Germinal center (tissue), 1 donor: ENCODE measurements at regions not wholly inside any gene's neighbourhood (a gene's known extent, or its start where the extent isn't known, plus 50 kb on each side); places are given as distances from the start of the nearest gene placed in this dataset.

ENCODE experiments used
- DNase-seq: peaks from one replicate; pipeline ENCODE4 v3.0.0; 2012; ENCODE audit warnings: mixed read lengths, low spot score

DNA sequence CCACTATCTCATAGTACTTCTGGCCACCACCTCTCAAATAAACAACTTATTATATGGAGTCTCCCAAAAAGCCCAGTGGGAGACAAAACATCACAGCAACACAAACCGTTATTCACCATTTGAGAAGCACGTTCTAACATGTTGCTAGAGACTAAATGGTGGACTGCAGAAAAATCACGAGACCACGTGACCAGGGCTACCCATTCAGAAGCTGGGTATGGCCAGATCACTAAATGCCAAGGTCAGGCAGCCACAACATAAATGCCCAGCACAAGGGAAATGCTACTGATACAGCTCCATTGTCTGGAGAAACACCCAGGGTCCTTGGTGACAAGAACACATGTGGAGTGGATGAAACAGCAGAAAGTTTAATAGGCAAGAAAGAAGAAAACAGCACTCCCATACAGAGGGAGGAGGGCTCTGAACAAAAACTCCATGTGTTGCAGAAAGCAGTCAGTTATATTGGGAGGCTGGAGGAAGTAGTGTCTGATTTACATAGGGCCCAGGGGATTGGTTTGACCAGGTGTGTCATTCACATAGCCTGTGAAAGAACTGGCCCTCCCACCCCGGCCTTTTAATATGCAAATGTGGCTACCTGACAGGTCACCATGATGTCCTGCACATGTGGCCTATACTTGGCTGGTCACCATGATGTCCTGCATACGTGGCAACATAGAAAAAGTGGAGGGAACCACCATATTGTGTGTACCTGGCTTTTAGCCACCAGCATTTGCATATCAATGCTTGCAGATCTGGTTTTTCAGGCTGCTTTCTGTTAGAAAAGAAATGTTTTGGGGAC is 97.2 kb downstream of the TRIM36 start:
- no peak for DNase-seq

DNA sequence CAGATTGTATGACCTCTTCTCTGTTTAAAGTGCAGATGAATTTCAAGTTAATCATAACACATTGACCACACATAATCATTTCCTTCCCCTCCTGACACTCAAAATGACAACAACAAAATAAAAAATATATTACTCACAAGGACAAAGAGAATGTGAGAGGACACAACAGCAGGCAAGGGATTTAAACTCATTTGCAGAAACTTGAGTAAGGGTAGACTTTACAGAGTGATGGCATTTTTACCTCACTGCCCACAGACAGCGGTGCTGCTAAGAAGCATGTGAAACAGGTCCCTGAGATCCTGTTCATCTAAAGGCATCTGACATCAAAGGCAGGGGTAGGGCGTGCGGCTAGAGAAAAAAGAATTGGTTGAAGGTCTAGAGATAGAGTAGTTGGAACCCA is 99.0 kb downstream of the TRIM36 start:
- no peak for DNase-seq

DNA sequence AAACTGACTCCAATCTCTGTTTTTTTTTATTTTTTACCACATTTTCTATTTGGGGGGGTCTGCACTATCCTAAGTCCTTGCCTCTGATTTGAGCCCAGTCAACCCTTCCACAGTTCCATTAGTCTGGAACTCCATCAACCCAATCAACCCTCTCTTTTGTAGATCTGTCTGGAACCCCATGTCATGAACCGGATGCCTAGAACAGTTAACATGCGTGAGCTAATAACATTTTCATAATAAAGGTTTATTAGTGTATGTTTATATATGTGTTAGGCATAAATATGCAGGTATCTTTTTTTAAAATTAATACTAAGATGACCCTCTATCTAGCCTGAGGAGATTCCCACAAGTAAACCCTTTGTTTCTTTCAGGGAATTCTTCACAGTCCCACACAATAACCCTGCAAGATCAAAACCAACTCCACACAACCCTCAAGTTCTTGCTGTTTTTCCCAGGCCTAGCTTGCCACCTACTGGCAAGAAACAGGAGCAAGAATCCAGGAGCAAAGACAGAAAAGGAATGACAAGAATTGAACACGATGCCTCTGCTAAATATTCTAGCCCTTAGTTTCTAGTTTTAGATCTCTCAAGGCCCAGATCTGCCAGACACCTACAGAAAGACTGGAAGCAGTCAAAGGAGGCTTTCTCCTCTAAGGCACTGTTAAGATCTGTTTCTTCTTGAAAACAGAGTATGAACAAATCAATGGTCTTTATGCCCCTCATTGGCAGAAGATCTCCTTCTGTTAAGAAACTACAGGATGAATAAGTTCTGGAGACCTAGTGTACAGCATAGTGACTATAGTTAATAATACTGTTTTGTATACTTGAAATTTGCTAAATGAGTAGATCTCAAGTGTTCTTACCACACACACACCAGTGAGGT is 100.4 kb downstream of the TRIM36 start:
- peak; percentile 7 for DNase-seq

DNA sequence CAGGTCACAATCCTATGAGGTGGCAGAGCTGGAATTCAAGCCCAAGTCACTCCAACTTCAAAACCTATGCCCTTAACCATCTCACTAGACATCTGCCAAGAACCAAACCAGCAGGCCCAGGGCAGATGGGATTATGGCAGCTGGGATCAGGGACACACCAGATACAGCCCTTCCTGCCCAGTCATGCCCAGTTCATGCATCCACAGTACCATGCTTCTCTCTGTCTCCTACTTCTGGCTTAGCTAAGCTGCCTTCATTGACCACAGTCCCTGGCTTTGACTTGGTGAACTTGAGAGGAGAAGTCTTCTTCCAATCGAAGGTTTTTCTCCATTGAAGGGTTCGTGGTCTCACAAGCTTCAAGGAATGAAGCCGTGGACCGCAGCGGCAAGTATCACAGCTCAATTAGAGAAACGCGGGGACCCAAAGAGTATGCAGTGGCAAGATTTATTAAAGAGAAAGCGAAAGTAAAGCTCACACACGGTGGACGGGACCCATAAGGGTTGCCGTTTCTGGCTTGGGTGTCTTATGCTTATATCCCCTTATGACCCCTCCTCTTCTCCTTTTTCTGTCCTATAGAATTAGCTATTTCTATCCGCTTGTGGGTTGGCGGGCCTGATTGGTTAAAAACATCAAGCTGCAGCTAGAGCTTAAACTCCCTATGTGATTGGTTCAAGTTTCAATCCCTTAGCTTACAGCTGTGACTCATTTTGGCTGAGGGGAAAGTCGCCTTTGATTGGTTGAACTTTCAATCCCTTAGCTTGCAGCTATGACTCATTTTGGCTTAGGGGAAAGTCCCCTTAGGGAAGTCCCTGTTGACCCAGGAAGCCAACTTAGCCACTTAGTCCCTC is 101.2 kb downstream of the TRIM36 start:
- no peak for DNase-seq

DNA sequence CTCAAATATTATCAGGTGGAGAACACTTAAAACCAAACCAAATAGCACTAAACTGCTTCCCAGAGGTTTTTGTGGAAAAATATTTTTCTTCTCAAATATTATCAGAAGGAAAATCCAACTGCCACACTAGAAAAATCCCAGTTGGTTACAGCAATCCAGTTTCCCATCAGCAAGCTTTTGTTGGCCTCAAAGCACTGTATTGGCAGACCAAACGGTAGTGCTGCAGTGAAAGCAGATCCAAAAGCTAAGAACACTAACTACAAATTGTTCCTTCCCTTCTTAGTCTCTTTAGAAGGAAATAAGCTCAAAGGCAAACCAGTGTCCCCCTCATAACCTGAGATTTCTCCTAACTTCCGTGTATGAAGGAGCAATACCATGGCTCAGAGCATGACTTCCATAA is 105.3 kb downstream of the TRIM36 start:
- DNase-seq, result no peak

DNA sequence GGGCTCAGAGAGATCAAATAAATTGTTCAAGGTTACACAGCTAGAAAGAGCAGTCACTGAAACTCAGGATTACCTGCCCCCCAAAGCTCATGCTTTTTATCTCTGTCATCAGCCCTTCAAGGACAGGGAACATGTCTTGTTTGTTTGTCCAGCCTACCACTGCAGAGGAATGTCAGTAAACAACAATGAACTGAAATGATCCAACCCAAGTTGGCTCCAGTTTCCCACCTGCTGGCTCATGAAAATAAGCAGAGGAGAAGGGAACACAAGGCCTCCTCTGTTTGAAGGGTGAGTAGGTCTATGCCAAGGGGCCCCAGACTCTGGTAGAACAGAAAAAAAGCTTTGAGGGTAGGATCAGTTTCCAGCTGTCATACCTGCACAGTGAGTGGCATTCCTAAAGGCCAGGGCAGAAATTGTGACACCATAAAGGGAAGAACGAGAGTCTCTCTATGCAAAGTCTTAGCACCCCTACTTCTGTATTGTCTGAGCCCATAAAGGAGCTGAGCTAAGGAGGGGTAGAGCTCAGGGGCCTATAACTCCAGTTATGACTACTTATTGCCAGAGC is 115.2 kb downstream of the TRIM36 start:
- DNase-seq, result no peak

DNA sequence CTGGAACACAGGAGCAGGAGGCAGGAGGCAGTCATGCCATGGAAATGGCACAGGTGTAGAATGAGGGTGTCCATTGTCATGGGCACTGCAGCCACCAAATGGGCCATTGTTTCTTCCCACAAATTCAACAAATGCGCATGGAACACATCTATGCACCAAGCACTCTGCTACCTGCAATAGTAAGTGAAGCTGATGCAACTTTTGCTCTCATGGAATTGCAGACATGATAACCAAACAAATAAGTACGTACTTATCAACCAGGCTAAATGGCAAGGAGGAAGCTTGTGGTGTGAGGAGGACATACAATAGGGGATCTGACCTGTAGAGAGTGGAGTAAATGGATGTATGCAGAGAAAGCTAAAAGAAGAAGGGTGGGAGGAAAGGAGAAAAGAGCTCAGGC is 116.8 kb downstream of the TRIM36 start:
- no peak for DNase-seq

DNA sequence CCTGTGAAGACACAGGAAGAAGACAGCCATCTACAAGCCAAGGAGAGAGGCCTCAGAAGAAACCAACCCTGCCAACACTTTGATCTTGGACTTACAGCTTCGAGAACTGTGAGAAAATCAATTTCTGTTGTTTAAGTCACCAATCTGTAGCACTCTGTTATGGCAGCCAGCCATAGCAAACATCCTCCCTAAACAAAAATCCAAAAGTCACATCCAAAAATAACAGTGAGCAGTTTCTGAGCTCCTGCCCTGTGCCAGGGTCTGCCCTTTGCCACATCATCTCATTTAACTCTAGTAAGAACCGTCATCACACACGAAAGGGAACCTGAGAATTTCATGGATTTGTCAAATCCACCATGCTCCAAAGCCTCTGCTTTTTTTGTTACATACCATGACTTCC is 118.8 kb downstream of the TRIM36 start:
- DNase-seq, result no peak

DNA sequence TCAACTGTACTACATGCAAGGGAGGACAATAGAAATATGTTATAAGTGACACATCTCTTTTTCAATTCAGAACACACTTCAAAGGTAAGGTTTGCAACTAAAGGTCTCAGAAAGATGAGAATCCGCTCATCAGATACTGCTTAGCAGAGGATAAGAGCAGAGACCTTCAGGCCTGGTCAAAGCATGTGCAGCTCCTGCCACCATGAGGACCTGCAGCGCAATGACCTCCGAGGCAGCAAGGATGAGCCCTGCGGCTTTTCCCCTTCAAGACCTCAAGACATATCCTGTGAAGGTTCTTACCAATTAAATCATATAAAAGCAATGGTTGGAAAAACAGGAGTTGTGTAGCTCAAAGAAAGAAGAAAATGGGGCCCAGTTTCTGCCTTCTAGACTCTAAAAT is 135.8 kb downstream of the TRIM36 start:
- DNase-seq, result no peak

DNA sequence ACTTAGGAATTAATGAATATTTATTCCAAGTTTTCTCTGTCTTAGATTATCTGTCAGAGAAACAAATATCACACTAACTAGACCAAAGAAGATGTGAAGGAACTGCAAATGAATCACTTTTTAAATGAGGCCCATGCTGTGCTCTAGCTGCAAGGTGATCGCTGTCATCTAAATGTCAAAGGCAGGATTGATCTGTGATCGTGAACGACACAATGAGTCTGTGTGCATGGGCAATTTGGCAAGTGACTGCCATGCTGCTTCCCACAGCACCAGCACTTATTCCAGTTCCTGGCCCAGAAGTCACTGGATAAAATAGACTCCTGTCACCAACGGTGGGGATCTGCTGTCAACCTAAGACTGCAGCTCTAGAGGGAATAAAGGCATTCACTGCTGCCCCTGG is 141.2 kb downstream of the TRIM36 start:
- DNase-seq, result no peak

DNA sequence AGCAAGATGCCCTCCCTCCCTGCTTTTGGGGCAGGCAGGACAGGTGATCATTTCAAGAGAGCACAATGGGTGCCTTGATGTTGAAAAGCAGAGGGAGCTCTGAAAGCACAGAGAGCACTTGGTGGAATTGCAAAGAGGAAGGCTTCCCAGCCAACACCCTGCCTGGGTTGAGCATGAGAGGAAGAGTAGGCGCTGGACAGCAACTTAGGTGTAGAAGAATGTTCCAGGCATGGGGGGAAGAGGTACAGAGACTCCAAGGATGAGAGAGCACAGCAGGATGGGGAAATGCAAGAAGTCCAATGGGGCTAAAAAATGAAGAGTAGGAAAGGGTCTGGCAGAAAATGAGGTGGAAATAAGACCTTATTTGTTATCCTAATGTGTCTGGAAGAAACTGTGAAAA is 144.8 kb downstream of the TRIM36 start:
- DNase-seq, result no peak

DNA sequence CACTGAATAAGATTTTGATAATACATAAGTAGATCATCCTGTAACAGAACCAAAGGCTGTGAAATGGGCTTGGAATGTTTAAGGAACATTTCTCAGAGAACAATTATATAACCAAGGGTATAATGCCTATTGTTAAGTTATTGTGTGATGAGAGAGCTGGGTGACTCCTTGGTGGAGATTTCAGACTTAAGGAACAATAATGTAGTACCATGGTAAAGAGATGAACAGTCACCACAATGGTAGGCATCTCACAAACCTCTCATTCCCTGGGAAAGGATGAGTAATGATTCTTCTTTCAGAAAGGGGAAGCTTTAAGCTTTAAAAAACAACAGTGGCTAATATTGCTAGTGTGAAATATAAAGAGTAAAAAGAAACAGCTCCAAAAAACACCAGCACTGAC is 147.4 kb downstream of the TRIM36 start:
- DNase-seq, result no peak

DNA sequence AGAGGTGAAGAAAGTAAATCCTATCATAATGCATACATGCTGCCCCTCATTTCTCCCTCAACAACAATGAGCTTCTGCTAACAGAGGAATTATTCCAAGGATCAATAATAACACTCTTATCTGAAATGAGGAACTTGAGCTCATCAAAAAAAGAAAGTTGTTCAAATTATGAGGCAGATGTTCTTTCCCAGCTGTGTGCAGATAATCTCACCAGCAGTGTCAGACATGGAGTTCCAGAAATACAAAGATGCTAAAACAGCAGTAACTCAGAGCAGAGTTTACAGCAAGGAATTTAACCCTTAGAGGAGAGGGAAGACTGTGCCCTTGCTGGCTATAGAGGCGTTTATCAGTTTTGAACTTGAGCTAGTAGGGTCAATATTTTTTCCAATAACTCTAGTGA is 153.1 kb downstream of the TRIM36 start:
- DNase-seq, result no peak

DNA sequence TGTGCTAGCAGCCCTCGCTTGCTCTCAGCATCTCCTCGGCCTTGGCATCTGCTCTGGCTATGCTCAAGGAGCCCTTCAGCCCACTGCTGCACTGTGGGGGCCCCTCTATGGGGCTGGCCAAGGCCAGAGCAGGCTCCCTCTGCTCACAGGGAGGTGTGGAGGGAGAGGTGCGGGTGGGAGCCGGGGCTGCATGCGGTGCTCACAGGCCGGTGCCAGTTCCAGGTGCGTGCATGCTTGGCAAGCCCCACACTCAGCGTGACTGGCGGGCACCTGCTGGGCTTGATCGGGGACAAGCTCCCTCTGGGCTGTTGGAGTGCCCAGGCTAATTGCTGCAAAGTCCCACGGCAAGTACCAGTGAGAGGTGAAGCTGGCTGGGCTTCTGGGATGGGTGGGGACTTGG is 170.5 kb downstream of the TRIM36 start:
- DNase-seq, result no peak

DNA sequence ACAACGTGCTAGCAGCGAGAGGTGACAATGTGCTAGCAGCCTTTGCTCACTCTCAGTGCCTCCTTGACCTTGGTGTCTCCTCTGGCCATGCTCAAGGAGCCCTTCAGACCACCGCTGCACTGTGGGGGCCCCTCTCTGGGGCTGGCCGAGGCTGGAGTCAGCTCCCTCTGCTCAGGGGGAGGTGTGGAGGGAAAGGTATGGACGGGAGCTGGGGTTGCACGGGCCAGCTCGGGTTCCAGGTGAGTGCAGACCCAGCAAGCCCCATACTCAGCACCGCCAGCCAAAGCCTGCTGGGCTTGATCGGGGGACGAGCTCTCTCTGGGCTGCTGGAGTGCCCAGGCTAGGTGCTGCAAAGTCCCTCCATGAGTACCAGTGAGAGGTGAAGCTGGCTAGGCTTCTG is 180.2 kb downstream of the TRIM36 start:
- DNase-seq, result no peak

DNA sequence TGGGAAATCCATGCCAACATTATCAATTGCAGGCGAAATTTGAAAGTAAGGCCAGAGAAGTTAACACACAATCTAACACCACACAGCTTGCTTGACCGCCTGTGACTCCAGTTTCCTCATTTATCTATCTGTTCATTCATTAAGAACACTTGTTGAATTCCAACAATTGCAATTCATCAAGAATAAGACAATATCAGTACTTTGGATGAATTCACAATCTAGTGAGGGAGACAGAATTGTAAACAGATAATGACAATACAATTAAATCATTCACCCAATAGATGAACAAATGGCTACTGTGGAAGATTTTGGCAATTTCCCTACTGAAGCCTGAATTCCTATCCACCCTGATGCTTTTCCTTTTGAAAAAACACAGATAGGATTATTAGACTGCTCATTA is 181.6 kb downstream of the TRIM36 start:
- DNase-seq, result no peak

DNA sequence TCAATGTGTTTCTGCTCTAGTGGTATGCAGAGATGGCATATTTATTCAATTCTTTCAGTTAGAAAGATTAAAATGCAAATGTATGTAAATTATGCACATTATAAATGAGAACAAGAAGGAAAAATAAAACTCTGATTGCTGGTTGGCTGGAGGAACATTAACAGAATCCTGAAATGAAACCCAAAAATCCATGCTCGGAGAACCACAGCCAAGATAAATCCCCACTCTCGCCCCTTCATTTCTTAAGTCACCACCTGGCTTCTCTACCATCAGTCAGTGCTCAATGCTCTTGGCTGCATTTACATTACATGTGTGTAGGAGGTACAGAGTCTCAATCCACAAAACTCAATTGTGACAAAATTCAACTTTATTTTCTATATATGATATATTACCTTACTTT is 184.9 kb downstream of the TRIM36 start:
- no peak for DNase-seq

DNA sequence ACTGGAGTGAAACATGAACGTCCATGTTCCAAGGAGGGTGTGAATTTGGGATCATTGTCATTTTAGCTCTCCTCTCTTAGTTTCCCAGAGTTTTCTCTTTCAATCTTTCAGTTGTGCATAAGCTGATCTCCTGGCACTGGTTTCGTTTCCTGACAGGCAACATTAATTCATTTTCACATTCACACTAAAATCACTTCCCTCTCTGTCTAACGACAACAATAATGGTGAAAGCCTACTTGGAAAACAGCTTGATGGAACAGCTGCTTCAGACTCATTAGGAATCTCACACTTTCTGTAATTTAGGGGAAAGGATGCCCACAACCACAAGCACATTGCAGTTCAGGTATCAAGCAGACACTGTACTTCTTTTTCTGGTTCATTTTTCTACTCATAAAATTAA is 188.6 kb downstream of the TRIM36 start:
- no peak for DNase-seq

DNA sequence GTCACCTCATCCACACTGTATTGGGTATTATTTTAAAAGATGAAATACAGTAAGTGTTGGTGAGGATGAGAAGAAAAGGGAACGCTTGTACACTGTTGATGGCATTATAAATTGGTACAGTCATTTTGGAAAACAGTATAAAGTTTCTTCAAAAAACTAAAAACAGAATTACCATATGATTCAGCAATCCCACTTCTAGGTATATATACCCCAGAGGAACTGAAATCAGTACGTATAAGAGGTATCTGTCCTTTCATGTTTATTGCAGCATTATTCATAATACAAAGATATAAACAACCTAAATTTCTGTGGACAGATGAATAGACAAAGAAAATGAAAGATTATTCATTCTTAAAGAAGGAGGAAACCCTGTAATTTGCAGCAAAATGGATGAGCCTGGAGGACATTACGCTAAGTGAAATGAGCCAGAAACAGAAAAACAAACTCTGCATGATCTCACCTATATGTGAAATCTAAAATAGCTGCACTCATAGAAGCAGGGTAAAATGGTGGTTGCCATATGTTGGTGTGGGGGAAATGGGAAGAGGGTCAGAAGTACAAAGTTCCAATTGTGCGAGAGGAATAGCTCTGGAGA is 191.6 kb downstream of the TRIM36 start:
- DNase-seq, result no peak

DNA sequence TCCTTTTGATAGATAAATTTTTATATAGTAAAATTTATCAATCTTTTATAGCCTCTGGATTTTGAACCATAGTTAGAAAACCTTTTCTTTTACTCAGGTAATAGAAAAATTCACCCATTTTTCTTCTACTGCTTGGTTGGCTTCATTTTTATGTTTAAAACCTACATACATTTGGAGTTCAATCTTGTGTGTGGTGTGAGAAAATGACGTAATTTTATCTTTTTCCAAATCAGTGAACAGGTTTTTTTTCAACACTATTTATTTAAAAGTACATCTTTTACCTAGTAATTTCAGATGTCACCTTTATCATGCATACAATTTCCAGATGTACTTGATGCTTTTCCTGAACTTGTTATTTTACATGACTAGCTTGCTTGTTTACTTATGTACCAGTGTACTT is 200.2 kb downstream of the TRIM36 start:
- no peak for DNase-seq

DNA sequence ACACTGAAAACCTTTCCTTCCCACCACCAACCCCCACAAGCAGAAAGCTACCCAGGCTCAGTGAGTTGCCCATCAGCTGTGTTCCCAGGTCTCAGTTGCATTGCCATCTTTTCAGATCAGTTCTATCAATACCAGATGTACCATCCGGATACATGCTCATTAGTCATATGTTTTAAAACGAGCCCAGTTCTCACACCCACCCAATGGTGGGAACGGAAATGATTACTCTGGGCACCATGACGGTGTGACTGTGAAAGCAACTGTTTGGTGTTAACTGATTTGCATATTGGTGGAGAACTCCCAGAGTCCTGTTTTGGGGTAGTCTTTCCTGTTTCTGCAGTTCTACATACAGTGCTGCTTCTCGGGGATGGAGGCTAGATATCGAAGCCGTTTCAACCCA is 212.3 kb downstream of the TRIM36 start:
- no peak for DNase-seq

DNA sequence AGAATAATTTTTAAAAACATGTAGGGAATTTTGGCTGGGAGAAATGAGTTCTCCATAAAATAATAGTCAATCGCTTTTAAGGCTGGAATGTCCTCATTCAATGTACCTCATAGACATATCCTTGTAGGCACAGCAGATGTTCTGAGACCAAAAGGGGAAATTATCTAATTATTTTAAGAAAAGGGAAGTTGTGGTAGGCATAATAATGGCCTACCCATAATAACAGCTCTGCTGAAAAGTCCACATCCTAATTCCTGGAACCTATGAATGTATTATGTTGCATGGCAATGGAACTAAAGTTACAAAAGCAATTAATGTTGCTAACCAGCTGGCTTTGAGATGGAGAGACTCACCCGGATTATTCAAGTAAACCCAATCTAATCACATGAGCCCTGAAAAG is 216.1 kb downstream of the TRIM36 start:
- DNase-seq, result peak; percentile 13
